ENCODE measurements at regions not wholly inside any gene's neighbourhood (a gene's known extent, or its start where the extent isn't known, plus 50 kb on each side); places are given as distances from the start of the nearest gene placed in this dataset.

GRCh38 chr2:883803-884748 is 66.6 kb upstream of the SNTG2 start:
- no peak for DNase-seq
- Mint-ChIP-seq H3K27ac (no peak overlapping the region), H3K4me3 (no peak overlapping the region), H3K4me1 (peaks cover 3% of the 10 kb centered on the region), H3K36me3 (ENCODE audit: low read depth) (peaks cover 3% of the 10 kb centered on the region), H3K27me3 (peaks cover 60% of the 10 kb centered on the region)
- ATAC-seq: no peak
- H3K9me3 ChIP-seq (ENCODE audit: control insufficient read depth, low read length, poor library complexity, severe bottlenecking): no peaks in the 10 kb centered on the region

DNA sequence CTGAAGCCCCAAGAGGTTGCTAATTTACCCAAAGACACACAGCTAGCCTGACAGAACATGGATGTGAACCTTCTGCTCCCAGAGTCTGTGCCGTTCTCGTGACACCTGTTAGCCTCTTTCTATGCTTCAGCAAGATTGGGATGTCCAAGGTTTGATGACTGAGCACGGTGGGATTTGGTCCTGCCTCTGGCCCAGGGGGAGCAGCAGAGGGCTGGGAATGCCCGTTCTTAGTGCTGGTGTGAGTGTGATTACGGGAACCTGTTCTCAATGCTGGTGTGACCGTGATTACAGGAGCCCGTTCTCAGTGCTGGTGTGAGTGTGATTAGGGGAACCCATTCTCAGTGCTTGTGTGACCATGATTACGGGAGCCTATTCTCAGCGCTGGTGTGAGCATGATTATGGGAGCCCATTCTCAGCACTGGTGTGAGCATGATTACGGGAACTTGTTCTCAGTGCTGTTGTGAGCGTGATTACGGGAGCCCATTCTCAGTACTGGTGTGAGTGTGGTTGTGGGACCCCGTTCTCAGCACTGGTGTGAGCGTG is 67.3 kb upstream of the SNTG2 start:
- ATAC-seq (no peak), DNase-seq (no peak)
- H3K9me3 ChIP-seq (ENCODE audit: control insufficient read depth, low read length, poor library complexity, severe bottlenecking): no peaks in the 10 kb centered on the region
- no peak overlapping the region for H3K4me3 Mint-ChIP-seq
- H3K27ac Mint-ChIP-seq: no peak overlapping the region
- H3K4me1 Mint-ChIP-seq: peaks cover 3% of the 10 kb centered on the region
- peaks cover 3% of the 10 kb centered on the region for H3K36me3 Mint-ChIP-seq (ENCODE audit: low read depth)
- H3K27me3 Mint-ChIP-seq: peaks cover 64% of the 10 kb centered on the region

- Mint-ChIP-seq H3K4me1 (peaks cover 3% of the 10 kb centered on the region), H3K36me3 (ENCODE audit: low read depth) (peaks cover 3% of the 10 kb centered on the region), H3K27ac (no peak overlapping the region), H3K27me3 (peaks cover 64% of the 10 kb centered on the region), H3K4me3 (no peak overlapping the region)
- ATAC-seq (no peak), DNase-seq (no peak)
- H3K9me3 ChIP-seq (ENCODE audit: control insufficient read depth, low read length, poor library complexity, severe bottlenecking): no peaks in the 10 kb centered on the region
Observed at GRCh38 chr2:881204-881918, 69.3 kb upstream of the SNTG2 start.

GRCh38 chr2:880201-880970 is 70.3 kb upstream of the SNTG2 start:
- no peak overlapping the region for H3K27ac Mint-ChIP-seq
- H3K4me1 Mint-ChIP-seq: peaks cover 3% of the 10 kb centered on the region
- no peak for ATAC-seq
- DNase-seq: no peak
- H3K4me3 Mint-ChIP-seq: no peak overlapping the region
- peaks cover 3% of the 10 kb centered on the region for H3K36me3 Mint-ChIP-seq (ENCODE audit: low read depth)
- H3K27me3 Mint-ChIP-seq: peaks cover 57% of the 10 kb centered on the region
- no peaks in the 10 kb centered on the region for H3K9me3 ChIP-seq (ENCODE audit: control insufficient read depth, low read length, poor library complexity, severe bottlenecking)

GRCh38 chr2:879540-879939 is 71.1 kb upstream of the SNTG2 start:
- DNase-seq: no peak
- Mint-ChIP-seq H3K36me3 (ENCODE audit: low read depth) (no peaks in the 10 kb centered on the region), H3K27ac (no peak overlapping the region), H3K27me3 (peaks cover 50% of the 10 kb centered on the region), H3K4me3 (no peak overlapping the region), H3K4me1 (peaks cover 3% of the 10 kb centered on the region)
- ATAC-seq: no peak
- H3K9me3 ChIP-seq (ENCODE audit: control insufficient read depth, low read length, poor library complexity, severe bottlenecking): no peaks in the 10 kb centered on the region

GRCh38 chr2:878245-878930 is 72.3 kb upstream of the SNTG2 start:
- H3K27ac Mint-ChIP-seq: no peak overlapping the region
- H3K4me3 Mint-ChIP-seq: no peak overlapping the region
- ATAC-seq (no peak), DNase-seq (no peak)
- H3K36me3 Mint-ChIP-seq (ENCODE audit: low read depth): no peaks in the 10 kb centered on the region
- H3K27me3 Mint-ChIP-seq: peaks cover 39% of the 10 kb centered on the region
- no peaks in the 10 kb centered on the region for H3K9me3 ChIP-seq (ENCODE audit: control insufficient read depth, low read length, poor library complexity, severe bottlenecking)
- H3K4me1 Mint-ChIP-seq: no peaks in the 10 kb centered on the region

GRCh38 chr2:877747-878146 is 72.9 kb upstream of the SNTG2 start:
- Mint-ChIP-seq H3K4me1 (no peaks in the 10 kb centered on the region), H3K27ac (no peak overlapping the region), H3K27me3 (peaks cover 32% of the 10 kb centered on the region), H3K4me3 (no peak overlapping the region), H3K36me3 (ENCODE audit: low read depth) (no peaks in the 10 kb centered on the region)
- no peaks in the 10 kb centered on the region for H3K9me3 ChIP-seq (ENCODE audit: control insufficient read depth, low read length, poor library complexity, severe bottlenecking)
- ATAC-seq (no peak), DNase-seq (no peak)

DNA sequence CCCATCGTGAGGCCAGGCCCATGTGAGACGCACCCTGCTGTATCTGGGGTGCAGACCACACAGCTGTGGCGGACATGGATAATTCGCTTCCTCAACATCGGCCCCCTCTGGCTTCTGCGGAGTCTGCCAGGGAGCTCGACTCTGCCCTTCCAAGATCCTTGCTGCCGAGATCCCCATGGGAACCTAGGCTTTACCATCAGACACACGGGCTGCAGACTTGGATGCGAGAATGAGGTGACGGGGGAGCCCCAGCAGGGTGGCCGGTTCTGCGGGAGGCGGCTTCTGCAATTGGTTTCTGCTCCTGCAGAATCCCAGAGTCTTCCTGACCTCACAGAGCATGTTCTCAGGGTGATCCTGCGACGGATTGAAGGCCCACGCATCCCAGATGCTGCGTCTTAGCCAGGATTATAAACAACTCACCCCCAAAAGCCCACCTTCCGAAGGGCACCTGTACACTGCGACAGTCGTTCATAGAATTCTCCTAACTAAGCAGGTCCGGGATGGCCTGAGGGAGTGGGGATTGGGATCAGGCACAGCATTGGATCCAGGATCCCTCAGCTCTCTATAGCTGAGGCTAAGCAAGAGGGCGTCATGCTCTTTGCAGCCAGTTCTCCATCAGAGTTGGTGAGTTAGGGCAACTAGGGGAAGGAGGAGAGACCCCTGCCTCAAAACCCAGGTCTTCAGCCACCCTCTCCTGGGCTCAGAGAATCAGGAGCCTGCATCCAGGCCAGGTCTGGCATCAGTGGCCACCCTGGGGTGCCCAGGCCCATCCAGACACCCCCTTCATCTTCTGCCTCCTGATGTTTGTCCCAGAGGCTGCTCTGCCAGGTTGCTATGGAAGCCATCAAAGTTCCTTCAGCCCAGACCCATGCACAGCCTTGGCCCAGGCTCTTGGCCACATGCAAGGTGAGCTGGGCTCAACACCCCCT is 74.7 kb upstream of the SNTG2 start:
- ATAC-seq (no peak), DNase-seq (no peak)
- no peaks in the 10 kb centered on the region for H3K9me3 ChIP-seq (ENCODE audit: control insufficient read depth, low read length, poor library complexity, severe bottlenecking)
- H3K27me3 Mint-ChIP-seq: peaks cover 23% of the 10 kb centered on the region
- no peak overlapping the region for H3K4me3 Mint-ChIP-seq
- H3K27ac Mint-ChIP-seq: no peak overlapping the region
- no peaks in the 10 kb centered on the region for H3K36me3 Mint-ChIP-seq (ENCODE audit: low read depth)
- H3K4me1 Mint-ChIP-seq: peaks cover 3% of the 10 kb centered on the region

DNA sequence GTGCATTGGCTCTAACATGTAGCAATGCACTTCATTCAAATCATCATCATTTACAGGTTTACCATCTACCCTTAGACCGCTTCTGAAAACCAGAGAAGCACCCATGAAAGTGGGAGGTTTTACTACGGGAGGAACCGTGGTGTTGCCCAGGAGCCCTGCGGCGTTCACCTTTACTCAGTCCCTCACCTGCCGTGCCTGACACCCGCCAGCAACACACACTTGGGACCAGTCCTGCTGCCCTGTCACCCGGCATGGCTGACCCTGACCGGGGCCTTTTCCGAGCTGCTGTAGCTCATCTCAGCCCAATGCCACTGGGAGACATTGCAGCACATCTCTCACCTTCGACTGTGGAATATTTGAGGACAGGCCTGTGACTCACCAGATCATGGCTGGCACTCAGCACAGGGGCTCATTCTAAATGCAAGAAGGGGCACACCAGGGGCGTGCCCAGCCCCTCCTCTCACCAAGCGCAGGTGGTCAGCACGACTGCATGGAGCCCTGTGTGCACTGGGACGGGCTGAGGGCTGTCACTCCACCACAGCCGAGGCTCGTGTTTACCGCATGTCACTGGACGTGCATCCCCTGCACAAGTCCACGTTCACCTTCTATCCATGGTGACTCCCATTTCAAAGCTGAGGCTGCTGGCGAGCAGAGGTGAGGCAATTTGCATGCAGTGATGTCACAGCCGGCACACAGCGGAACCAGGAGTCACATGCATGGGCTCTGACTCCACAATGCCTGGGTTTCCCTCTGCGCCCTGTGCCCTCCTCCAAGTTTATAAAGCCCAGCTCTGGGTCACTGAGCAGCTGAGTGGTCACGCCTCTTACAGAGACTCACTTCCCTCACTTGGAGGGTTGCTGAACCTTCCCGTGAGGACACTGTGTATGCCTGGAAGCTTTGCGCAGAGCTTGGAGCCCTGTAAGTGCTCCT is 76.7 kb upstream of the SNTG2 start:
- DNase-seq (no peak), ATAC-seq (no peak)
- H3K4me3 Mint-ChIP-seq: no peak overlapping the region
- H3K27ac Mint-ChIP-seq: no peak overlapping the region
- no peaks in the 10 kb centered on the region for H3K9me3 ChIP-seq (ENCODE audit: control insufficient read depth, low read length, poor library complexity, severe bottlenecking)
- H3K4me1 Mint-ChIP-seq: peaks cover 10% of the 10 kb centered on the region
- no peaks in the 10 kb centered on the region for H3K36me3 Mint-ChIP-seq (ENCODE audit: low read depth)
- peaks cover 16% of the 10 kb centered on the region for H3K27me3 Mint-ChIP-seq

- H3K9me3 ChIP-seq (ENCODE audit: control insufficient read depth, low read length, poor library complexity, severe bottlenecking): no peaks in the 10 kb centered on the region
- no peaks in the 10 kb centered on the region for H3K36me3 Mint-ChIP-seq (ENCODE audit: low read depth)
- DNase-seq: no peak
- peaks cover 10% of the 10 kb centered on the region for H3K4me1 Mint-ChIP-seq
- H3K27me3 Mint-ChIP-seq: peaks cover 11% of the 10 kb centered on the region
- no peak for ATAC-seq
- H3K4me3 Mint-ChIP-seq: no peak overlapping the region
- no peak overlapping the region for H3K27ac Mint-ChIP-seq
Observed at GRCh38 chr2:873027-873426, 77.6 kb upstream of the SNTG2 start.
